ENCODE measurements at regions not wholly inside any gene's neighbourhood (a gene's known extent, or its start where the extent isn't known, plus 50 kb on each side); places are given as distances from the start of the nearest gene placed in this dataset.

GRCh38 chr3:153041181-153041580 is 120.8 kb upstream of the RAP2B start:
- Histone ChIP-seq H3K9me2 (ENCODE audit: insufficient read depth) (no peaks in the 10 kb centered on the region), H2AFZ (ENCODE audit: low read depth, low read length, poor library complexity, severe bottlenecking) (peak overlapping the region; percentile 45), H3K4me2 (ENCODE audit: low read length) (no peak overlapping the region), H3K79me2 (ENCODE audit: insufficient read depth, low read length) (no peaks in the 10 kb centered on the region), H3K4me3 (replicated peaks in 1 of 2; ENCODE audit: low read depth in 1 of 2, low read length in 2 of 2) (no peak overlapping the region), H3K27ac (ENCODE audit: low read depth, low read length) (no peak overlapping the region), H3K27me3 (ENCODE audit: insufficient read depth, low read length) (no peaks in the 10 kb centered on the region), H4K20me1 (ENCODE audit: insufficient read depth) (no peaks in the 10 kb centered on the region), H3K9me3 (ENCODE audit: control insufficient read depth in 1 of 2, insufficient read depth in 1 of 2, low read depth in 1 of 2, low read length in 2 of 2) (no peaks in the 10 kb centered on the region), H3K36me3 (ENCODE audit: control insufficient read depth in 1 of 2, insufficient read depth in 2 of 2, low read length in 2 of 2) (no peaks in the 10 kb centered on the region), H3K4me1 (ENCODE audit: control insufficient read depth in 1 of 2, insufficient read depth in 2 of 2, low read length in 2 of 2) (peaks cover 16 to 39% of the 10 kb centered on the region in 2 experiments; a peak in 3 of 4 replicates), H3K9ac (ENCODE audit: low read length) (no peak overlapping the region)
- ChIA-PET RAD21 (ENCODE audit: low non-redundant PET in 1 of 2, low total read pairs in 2 of 2, uncharacterized antibody in 2 of 2, unreplicated experiment in 2 of 2) (no interaction called here), CTCF (interaction anchor here (0.7 kb wide), 1 partner anchor 15 kb away, joined by 3 read pairs; no protein-coding TSS in a partner anchor), POLR2A (interaction anchor here (1.3 to 1.8 kb wide), 2 partner anchors 10 to 120 kb away, joined by 5 to 6 read pairs; no protein-coding TSS in a partner anchor)
- ATAC-seq: no peak
- intact Hi-C loops (cut with micrococcal nuclease): loop anchor here (5.0 kb wide), 3 partner anchors 401 to 726 kb away; no protein-coding TSS in a partner anchor
- TF ChIP-seq RAD21 (IDR thresholded peaks at IDR 0.05; ENCODE audit: low read depth) (no peak), SRF (IDR thresholded peaks at IDR 0.05; ENCODE audit: low read depth) (no peak)
- no TSS peak for BruUV-seq (replicated peaks)
- DNase-seq (ENCODE audit: low read depth, low spot score): no peak

GRCh38 chr3:153042088-153042487 is 119.9 kb upstream of the RAP2B start:
- Histone ChIP-seq H3K9me2 (ENCODE audit: insufficient read depth) (no peaks in the 10 kb centered on the region), H4K20me1 (ENCODE audit: insufficient read depth) (no peaks in the 10 kb centered on the region), H3K36me3 (ENCODE audit: control insufficient read depth in 1 of 2, insufficient read depth in 2 of 2, low read length in 2 of 2) (no peaks in the 10 kb centered on the region), H3K4me2 (ENCODE audit: low read length) (peak overlapping the region; percentile 71), H3K27me3 (ENCODE audit: insufficient read depth, low read length) (no peaks in the 10 kb centered on the region), H3K79me2 (ENCODE audit: insufficient read depth, low read length) (no peaks in the 10 kb centered on the region), H3K27ac (ENCODE audit: low read depth, low read length) (peak overlapping the region; percentile 38; the same call in 1 of the 2 replicates), H3K9me3 (ENCODE audit: control insufficient read depth in 1 of 2, insufficient read depth in 1 of 2, low read depth in 1 of 2, low read length in 2 of 2) (no peaks in the 10 kb centered on the region), H3K4me1 (ENCODE audit: control insufficient read depth in 1 of 2, insufficient read depth in 2 of 2, low read length in 2 of 2) (peaks cover 16 to 39% of the 10 kb centered on the region in 2 experiments; a peak in 3 of 4 replicates), H3K9ac (ENCODE audit: low read length) (no peak overlapping the region), H2AFZ (ENCODE audit: low read depth, low read length, poor library complexity, severe bottlenecking) (peak overlapping the region; percentile 99), H3K4me3 (replicated peaks in 1 of 2; ENCODE audit: low read depth in 1 of 2, low read length in 2 of 2) (no peak overlapping the region)
- intact Hi-C loops (cut with micrococcal nuclease): loop anchor here (5.0 kb wide), 3 partner anchors 400 to 725 kb away; no protein-coding TSS in a partner anchor
- CTCF ChIA-PET: interaction anchor here (1.4 to 1.5 kb wide), 2 partner anchors 8 to 119 kb away, joined by 10 to 12 read pairs; no protein-coding TSS in a partner anchor
- no TSS peak for BruUV-seq (replicated peaks)
- DNase-seq (ENCODE audit: low read depth, low spot score) (no peak), ATAC-seq (no peak)
- POLR2A ChIA-PET: interaction anchor here (0.7 to 1.2 kb wide), 3 partner anchors 19 to 248 kb away, joined by 3 read pairs; no protein-coding TSS in a partner anchor
- RAD21 ChIA-PET (ENCODE audit: low non-redundant PET in 1 of 2, low total read pairs in 2 of 2, uncharacterized antibody in 2 of 2, unreplicated experiment in 2 of 2): interaction anchor here in 1 of 2 experiments (1.4 kb wide), 1 partner anchor 242 kb away, joined by 3 read pairs; no protein-coding TSS in a partner anchor
- no peak for TF ChIP-seq EGR1 (IDR thresholded peaks at IDR 0.05; ENCODE audit: low read depth)
- no peak for TF ChIP-seq CBX3 (IDR thresholded peaks at IDR 0.05; ENCODE audit: low read depth)
- no peak for TF ChIP-seq RAD21 (IDR thresholded peaks at IDR 0.05; ENCODE audit: low read depth)
- no peak for TF ChIP-seq JUND (IDR thresholded peaks at IDR 0.05)
- TF ChIP-seq MAX (IDR thresholded peaks at IDR 0.05): no peak
- no peak for TF ChIP-seq FOSL1 (IDR thresholded peaks at IDR 0.05; ENCODE audit: low read depth)
- no peak for TF ChIP-seq YY1 (IDR thresholded peaks at IDR 0.05; ENCODE audit: extremely low read depth, insufficient replicate concordance, low read depth, low read length)
- TF ChIP-seq ELF1 (IDR thresholded peaks at IDR 0.05; ENCODE audit: borderline replicate concordance, low read depth): no peak
- no peak for TF ChIP-seq CEBPB (IDR thresholded peaks at IDR 0.05; ENCODE audit: low read depth)
- no peak for TF ChIP-seq POLR2A (IDR thresholded peaks at IDR 0.05; ENCODE audit: borderline replicate concordance, extremely low read depth, insufficient read depth, insufficient read length)
- TF ChIP-seq CTCF (IDR thresholded peaks at IDR 0.05 in 2 of 3, conservative IDR thresholded peaks at IDR 0.05 in 1 of 3; ENCODE audit: borderline replicate concordance in 1 of 3, insufficient read depth in 1 of 3, low read depth in 2 of 3, low read length in 2 of 3): no peak
- TF ChIP-seq ZBTB33 (IDR thresholded peaks at IDR 0.05; ENCODE audit: extremely low read depth, insufficient replicate concordance, low read length): no peak
